HG02763 (cell line): ENCODE measurements at regions not wholly inside any gene's neighbourhood (a gene's known extent, or its start where the extent isn't known, plus 50 kb on each side); places are given as distances from the start of the nearest gene placed in this dataset.
"Not testable (repeated sequence)": the region's sequence is repeated elsewhere in the genome, so short reads cannot be mapped to it uniquely, and the experiment has no call there.

Experiments
- ATAC-seq: cut with Tn5 transposase; IDR thresholded peaks from one replicate; pipeline ENCODE4 v1.9.1; 2021; ENCODE audit warnings: mild to moderate bottlenecking, moderate library complexity; ENCODE audit not compliant: unreplicated experiment

DNA sequence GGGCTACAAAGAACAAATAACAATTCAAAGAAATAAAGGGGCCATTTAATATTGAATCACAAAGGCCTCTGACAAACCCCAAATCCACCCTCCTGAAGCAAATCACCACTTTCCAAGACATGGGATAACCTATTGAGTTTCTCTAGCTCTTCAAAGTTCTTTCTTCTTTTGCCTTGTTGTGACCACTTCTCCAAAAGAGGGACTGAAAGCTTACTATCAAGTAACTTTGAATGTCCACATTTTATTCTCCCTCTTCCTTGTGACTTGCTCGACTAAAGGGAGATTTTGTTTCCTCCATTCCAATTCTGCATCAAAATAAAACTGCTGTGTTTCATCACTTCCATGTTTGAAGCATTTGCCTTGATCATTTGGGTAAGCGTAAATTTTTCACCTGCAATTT is 166.6 kb upstream of the SLC7A11 start:
- no peak for ATAC-seq

DNA sequence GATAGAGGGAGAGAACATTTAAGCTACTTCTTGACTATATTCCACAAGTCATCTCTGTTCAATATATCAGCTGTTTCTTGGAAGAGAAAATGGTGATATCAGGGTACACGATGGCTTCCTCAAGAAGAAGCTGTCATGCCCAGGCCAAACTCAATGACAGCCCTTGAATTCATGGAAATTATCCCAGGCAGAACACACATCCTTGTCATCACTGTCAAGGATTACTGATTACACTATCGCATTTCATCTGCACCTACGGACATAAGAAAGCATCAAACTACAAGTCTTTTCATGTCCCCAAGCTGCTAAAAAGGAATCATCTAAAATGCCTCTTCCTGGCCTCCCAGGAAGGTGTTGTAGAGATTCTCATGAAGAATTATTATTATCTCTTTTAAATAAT is 165.2 kb upstream of the SLC7A11 start:
- ATAC-seq = no peak

DNA sequence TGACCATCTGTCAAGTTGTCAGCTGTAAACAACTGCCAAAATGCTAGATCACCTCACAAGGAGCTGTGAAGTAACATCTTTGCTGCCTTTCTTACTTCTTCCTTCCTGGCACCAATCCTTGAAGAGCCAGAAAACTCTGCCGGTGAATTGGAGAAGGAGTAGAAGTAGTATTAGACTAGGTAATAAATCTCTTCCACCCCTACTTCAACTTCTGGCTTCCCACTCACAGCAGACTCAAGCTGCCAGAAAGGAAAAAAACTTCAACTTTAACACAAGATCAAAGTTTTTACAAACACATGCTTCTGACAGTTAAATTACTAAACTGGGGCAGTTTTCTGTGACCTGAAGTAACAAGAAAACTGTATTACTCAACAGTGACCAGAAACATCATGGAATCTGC is 164.7 kb upstream of the SLC7A11 start:
- no peak for ATAC-seq

DNA sequence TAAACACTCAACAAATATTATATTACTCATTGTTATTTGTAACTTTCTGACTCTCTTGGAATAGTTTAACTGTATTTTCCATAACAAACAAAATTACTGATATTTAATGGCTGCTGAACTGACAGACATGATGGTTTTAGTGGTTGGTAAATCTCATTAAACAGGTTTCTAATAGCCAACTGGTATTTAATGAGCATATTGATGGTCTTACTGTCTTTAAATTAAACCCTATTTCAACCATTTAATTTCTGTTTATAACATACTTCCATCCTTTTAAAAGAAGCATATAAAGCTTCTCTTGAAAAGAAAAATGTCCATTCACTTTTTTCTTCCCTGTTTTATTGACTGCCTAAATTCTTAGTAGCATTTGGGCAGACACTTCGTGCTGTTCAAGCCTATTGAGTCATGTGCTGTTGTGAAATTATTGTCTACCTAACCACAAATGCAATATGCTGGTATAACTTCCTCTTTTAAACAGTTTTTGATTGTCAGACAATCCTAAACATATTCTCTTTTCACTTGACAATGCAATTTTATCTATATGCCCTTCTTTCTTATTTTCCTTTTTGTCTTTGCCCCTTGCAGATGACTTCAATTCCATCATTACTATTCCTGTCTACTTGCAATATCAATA is 163.9 kb upstream of the SLC7A11 start:
- ATAC-seq = peak; percentile 58

DNA sequence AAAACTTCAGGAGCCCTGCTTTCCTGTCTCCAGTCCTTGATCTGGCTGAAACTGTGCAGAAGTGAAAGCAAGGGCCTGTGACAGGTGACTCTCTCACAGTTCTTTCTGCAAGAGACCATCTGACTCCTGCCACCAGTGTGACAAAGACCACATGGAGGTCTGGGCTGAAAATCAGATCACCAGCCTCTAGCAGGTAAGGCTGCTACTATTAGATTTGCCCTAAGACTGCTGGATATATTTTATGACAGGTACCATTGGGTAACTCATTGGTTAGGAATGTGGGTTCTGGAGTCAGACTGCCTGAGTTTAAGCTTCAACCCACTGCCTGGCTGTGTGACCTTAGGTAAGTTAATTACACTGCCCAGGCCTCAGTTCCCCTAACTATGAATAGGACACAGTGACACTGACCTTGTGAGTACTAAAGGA is 163.3 kb upstream of the SLC7A11 start:
- peak; percentile 63 for ATAC-seq

DNA sequence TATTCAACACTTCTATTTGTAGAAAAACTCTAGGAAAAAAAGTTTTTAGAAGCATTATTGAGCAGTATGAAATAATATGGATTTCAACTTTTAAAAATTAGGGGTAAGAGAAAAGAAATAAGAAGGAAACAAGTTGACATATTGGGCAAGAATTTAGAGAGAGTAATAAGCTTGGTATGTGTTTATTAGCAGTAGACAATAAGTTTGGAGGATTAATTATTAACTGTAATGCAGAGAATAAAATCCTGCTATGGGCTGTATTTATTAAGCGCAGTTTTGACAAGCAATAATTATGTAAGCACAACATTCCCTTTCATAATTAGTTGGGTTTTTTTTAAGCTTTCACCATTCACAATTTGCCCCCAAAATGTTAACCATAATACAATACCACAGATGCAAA is 162.7 kb upstream of the SLC7A11 start:
- ATAC-seq = no peak

DNA sequence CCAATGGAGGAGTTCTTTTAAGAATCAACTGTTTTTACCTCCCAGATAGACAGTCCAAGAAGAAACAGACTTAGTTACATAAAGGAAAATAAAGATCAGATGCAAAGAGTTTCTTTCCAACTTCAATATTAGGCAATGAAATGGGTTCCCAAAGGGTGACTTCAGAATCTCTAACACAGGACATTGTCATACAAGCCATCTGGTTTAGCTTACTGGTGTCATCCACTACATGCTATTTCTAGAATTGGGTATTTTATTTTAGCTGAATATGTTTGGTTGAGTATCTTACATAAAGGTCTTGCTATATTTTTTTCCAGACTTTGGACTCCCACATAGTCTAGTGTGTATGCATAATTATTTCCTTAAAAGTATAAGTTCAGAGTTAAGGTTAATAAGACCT is 162.1 kb upstream of the SLC7A11 start:
- ATAC-seq = no peak

DNA sequence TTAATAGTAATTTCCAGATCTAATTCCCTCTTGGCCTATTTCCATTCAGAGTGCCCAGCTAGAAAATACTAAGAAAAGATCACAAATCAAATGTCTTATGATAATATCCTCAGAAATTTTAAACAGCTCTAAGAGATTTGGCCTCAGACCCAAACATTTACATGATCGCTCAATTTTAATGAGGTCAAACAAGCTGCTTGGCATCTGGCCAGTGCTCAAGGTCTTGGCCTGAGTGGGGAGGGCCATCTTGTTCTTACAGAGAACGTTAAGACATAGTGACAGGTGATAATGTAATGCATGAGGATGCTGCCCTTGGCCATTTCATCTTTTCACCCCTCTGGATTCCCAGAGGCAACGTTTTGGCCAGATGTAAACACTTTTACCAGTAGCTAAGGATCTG is 159.2 kb upstream of the SLC7A11 start:
- ATAC-seq = no peak

DNA sequence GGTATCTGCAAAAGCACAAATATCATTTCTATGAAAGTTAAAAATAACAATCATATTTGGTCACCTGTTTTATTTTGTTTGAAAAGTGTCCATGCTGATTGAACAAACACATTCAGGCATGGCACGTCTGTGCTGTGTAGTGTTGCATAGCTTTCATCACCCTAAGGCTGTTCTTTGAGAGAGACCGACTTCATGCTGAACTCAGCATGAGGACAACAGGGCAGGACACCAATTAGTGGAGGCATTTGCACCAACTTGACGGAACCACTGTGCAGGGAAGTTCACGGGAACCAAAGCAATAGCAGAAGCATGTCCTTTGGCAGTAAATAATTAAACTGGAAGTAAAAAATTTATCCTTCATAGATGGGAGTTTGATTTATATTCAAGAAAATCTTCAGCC is 158.4 kb upstream of the SLC7A11 start:
- ATAC-seq = no peak

DNA sequence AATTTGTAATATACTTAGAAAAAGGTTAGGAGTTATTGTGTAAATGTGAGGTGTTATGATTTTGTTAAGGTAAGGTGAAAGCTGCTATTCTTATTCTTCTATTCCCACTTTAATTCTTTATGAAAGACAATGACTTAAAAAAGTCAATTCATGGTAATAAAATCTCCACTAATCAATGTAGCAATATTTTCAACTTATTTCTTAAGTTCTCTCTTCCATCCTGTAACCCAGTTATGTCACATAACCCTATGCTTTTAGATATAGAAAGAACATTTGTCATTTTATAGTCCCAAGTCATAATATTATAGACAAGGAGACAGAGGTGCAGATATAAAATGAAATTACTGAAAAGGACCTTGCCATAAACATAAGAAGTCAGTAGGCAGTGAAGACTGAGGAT is 157.9 kb upstream of the SLC7A11 start:
- ATAC-seq = no peak

DNA sequence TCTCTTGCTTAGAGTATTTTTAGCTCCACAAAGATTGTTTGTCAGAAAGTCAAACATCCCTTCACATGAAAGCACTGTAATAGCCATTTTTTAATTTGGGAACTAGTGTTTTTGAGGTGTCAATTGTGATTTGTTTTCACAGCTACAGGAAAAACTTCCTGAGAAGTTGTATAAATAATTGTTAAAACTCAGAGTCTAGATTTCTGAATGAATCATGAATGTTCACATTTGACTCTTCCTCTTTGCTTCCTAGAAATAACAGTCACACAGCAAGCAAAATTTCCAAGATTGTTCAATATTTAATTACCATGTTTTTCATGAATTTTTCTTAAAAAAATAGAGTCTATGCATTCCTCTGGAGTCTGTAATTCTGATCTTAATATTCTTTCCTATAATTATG is 156.9 kb upstream of the SLC7A11 start:
- no peak for ATAC-seq

DNA sequence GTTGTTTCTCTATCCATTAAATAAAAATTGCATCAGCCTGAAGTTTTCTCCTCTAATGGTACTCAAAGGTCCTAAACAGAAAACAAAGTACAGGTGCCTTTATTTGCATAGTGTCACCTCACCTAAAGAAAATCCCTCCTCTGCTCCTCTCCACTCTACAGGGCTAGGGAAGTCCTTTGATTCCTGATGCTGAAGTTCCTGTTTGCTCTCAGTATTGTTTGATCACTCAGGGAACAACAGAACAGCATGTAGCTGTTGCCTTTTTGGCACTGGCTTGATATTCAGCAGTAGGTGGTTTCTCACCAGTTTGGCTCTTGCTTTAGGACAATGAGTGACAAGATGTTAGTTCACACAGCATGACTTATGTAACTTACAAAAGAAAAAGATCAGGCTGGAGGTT is 156.2 kb upstream of the SLC7A11 start:
- no peak for ATAC-seq

DNA sequence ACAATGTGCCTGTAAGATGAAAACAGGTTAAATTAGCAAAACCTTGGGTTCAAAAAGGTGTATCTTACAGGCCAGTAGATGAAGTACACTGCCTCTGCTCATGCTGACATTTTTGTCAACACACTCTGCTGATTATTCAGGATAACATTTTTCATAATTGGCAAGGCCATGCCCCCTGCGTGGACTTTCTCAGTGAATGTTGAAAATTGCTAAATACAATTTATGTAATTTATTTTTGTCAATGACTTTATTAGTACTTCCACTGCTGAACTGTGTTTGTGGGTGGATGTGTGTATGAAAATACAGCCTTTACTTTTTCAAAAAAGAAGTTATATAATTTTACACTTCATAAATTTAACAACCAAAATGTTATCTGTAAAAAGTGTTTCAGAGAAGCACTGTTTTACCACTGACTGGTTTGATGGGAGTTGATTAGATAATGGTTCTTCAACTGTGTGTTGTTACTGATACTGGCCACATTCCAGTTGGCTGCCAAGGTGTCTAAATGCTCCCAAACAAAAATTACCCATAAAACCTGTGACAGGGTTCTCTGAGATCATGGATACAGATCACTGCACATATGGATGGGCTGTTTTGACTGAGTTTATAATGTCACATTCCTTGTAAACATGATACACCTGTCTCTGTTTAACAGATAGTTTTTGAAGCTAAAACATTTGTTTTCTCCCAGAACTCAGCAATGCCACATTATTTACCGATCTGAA is 151.9 kb upstream of the SLC7A11 start:
- ATAC-seq = no peak

DNA sequence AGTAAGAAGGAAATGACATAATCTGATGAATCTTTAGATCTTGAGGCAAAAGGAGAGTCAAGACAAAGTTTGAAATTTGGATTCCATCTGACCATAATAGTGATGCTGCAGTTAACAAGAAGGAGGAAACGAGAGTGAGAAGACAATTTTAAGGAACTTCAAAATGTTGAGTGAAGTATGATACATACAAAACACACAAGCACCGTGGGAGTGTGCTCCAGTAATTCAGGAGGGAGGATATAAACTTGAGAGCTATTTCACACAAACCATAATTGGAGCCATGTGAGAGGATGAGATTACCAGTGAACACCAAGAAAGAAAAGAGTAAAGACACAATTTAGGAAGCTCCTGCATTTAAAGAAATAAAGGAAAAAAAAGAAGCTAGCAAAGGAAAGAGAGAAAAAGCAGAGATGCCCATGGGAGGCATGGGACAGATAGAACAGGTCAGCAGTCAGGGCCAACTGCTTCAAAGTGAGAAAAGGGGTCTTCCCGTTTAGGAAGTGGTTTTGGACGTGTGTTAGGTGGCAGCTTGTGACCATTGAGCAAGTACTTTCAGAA is 150.7 kb upstream of the SLC7A11 start:
- no peak for ATAC-seq

DNA sequence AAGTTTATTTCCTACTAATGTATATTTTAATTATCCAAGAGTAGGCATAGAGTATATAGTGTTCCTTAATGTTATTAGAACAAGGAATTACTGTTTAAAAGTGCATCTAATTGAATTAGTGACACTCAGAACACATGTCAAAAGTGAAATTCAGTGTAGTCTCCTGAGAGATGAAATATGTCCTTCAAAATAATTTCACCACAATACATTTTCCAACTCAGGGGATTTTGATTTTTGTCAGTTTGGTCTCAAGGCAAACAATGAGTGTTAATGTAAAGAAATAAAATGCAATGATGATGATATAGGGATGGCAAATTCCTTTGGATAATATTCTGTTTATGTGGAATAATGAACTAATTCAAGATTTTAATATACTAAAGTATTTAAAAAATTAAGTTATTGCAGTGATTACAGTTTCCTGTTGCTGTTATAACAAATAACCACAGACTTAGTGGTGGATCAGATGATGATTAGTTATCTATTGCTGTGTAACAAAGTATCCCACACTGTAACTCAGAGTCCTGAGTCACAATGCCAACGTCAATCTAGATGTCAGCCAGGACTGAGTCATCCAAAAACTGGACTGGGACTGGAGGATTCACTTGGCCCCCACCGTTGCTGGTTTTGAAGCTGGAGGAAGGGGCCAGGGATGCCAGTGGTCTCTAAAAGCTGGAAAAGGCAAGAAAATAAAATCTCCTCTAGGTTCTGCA is 148.0 kb upstream of the SLC7A11 start:
- no peak for ATAC-seq

DNA sequence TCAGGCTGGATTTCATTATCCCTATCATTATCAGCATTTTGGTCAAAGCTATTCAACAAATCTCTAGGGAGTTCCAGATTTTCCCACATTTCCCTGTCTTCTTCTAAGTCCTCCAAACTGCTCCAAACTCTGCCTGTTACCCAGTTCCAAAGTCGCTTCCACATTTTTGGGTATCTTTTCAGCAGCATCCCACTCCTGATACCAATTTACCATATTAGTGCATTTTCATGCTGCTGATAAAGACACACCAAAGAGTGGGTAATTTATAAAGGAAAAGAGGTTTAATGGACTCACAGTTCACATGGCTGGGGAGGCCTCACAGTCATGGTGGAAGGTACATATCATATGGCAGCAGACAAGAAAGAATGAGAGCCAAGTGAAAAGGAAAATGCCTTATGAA is 132.8 kb upstream of the SLC7A11 start:
- no peak for ATAC-seq

DNA sequence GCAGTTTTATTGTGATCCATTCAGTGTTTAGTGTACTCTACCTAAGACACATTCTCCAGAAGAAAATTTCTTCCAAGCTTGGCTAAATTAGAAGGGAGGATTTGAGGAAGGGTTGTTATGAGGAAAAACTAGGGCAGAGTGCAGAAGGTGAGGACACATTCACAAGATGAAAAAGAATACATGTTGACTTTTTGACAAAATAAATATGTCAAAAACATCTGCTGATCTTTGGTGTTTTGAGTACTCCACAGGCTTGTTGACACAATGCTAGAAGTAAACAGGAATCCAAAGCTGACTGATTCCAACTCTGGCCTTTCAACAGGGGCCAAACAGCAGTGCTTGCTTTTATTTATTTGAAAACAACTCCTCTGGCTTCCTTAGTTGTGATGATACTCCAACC is 125.8 kb upstream of the SLC7A11 start:
- no peak for ATAC-seq

DNA sequence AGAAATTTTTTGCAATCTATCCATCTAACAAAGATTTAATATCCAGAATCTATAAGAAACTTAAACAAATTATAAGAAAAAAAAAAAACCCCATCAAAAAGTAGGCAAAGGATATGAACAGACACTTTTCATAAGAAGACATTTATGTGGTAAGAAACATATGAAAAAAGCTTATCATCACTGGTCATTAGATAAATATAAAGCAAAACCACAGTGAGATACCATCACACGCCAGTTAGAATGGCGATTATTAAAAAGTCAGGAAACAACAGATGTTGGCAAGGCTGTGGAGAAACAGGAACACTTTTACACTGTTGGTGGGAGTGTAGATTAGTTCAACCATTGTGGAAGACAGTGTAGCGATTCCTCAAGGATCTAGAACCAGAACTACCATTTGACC is 110.3 kb upstream of the SLC7A11 start:
- not testable (repeated sequence) for ATAC-seq

DNA sequence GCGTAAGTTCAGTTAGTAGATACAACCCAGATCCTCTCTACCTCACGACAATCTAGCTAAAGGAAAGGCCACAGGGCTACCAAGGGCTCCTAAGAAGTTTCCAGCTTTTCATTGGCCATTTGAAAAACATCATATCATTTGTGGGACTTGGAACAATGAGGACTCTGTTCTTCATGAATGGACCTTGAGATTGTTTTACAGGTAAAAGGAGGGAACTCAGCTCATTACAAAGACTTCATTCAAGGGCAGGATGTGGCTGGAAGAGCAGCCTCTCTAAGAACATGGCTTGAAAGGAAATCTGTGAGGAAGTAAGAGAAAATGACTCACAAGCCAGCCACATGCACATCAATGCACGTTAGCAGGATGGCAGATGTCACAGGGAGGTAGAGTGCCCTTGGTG is 105.9 kb upstream of the SLC7A11 start:
- ATAC-seq = no peak

DNA sequence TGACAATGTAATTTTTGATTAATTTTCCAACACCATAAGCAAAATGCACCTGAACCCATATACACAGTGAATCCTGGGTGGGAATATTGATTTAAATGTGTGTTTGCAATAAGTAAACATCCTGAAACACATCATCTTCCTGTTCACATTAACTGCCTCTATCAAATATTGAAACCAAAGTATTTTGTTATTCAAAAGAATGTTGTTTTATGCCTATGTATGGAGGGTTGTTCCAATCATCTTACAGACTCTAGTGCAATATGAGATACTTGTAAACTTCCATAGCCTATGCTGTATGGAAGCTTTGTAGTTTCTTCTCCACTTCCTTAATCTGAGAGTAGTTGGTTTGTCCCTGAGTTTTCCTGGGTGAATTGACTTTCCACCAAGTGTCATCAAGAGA is 105.4 kb upstream of the SLC7A11 start:
- no peak for ATAC-seq

DNA sequence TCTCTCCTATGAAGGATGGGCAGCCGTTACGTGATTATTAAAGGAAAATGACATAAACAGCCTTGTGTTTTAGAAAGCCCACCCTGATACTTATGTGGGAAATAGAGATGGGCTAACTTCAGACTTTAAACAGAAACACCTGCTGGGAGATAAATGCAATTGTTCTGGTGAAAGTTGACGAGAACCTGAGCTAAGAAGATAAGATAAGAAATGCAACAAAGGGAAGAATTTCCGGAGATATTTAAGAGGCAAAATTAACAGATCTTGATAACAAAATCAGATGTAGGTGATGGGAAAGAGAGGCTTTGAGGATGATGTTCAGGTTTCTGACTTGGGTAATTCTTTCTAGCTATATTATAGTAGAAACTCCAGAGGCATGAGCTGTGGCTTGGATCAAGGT is 102.7 kb upstream of the SLC7A11 start:
- ATAC-seq = no peak

DNA sequence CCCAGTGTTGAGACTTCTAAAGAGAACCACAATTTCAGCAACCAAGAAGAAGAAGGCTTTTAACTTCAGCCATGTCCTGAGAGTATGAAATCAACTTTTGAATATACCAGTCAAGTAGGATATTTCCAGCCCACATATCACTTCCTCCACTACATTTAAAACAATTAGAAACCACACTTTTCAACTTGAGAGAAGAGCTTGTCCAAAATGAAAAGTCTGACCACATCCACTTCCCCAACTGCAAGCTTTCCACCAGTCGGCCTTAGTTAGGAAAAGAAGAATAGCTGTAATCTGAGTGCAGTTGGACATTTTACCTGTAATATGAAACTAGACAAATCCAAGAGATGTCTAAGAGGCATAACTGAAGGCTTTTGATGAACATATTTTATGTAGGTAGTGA is 101.9 kb upstream of the SLC7A11 start:
- no peak for ATAC-seq
